Cardiac fibroblast (primary cell): ENCODE measurements at regions not wholly inside any gene's neighbourhood (a gene's known extent, or its start where the extent isn't known, plus 50 kb on each side); places are given as distances from the start of the nearest gene placed in this dataset.
A peak's percentile ranks its signal among the peaks of the same experiment; 100 is the strongest.

Experiments
- DNase-seq, 2 donors: peaks; one replicate each; pipeline versions ENCODE4 v3.0.0 to v3.0.0-alpha.2; 2010; ENCODE audit warnings: low read depth in 2 of 2
- H3K4me3 ChIP-seq, 2 donors: replicated peaks in 1 of 2; 1 replicate in 1 of 2; 2 replicates in 1 of 2; pipeline ENCODE4 v1.5.1; 2011; ENCODE audit warnings: low read depth in 2 of 2, low read length in 2 of 2, mild to moderate bottlenecking in 2 of 2, moderate library complexity in 1 of 2
- TF ChIP-seq, protein P1 (sequence below): IDR thresholded peaks from one replicate; pipeline ENCODE4 v1.5.1; 2011; ENCODE audit warnings: low read depth, mild to moderate bottlenecking, low read length, inconsistent platforms

DNA sequence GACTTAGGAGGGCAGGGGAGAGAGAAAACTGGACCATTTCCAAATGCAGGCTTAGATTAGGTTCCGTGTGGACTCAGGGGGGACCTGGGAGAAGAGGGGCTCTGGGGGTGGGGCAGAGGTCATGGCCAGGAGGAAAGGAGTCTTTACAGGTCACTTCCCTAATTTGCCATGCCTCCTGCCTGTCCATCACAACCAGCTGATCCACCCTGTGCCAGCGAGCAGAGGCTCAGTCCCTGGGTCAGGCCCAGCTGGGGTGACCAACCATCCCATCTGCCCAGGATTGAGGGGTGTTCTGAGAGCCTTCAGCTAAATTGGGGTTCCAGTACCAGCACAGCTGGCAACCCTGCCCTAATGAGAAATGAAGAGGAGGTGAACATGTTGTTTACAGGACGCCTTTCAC, 84.6 kb upstream of the CACUL1 start:
- no peak overlapping the region for H3K4me3 ChIP-seq
- TF ChIP-seq, protein P1, sequence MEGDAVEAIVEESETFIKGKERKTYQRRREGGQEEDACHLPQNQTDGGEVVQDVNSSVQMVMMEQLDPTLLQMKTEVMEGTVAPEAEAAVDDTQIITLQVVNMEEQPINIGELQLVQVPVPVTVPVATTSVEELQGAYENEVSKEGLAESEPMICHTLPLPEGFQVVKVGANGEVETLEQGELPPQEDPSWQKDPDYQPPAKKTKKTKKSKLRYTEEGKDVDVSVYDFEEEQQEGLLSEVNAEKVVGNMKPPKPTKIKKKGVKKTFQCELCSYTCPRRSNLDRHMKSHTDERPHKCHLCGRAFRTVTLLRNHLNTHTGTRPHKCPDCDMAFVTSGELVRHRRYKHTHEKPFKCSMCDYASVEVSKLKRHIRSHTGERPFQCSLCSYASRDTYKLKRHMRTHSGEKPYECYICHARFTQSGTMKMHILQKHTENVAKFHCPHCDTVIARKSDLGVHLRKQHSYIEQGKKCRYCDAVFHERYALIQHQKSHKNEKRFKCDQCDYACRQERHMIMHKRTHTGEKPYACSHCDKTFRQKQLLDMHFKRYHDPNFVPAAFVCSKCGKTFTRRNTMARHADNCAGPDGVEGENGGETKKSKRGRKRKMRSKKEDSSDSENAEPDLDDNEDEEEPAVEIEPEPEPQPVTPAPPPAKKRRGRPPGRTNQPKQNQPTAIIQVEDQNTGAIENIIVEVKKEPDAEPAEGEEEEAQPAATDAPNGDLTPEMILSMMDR, result no peak
- no peak for DNase-seq

DNA sequence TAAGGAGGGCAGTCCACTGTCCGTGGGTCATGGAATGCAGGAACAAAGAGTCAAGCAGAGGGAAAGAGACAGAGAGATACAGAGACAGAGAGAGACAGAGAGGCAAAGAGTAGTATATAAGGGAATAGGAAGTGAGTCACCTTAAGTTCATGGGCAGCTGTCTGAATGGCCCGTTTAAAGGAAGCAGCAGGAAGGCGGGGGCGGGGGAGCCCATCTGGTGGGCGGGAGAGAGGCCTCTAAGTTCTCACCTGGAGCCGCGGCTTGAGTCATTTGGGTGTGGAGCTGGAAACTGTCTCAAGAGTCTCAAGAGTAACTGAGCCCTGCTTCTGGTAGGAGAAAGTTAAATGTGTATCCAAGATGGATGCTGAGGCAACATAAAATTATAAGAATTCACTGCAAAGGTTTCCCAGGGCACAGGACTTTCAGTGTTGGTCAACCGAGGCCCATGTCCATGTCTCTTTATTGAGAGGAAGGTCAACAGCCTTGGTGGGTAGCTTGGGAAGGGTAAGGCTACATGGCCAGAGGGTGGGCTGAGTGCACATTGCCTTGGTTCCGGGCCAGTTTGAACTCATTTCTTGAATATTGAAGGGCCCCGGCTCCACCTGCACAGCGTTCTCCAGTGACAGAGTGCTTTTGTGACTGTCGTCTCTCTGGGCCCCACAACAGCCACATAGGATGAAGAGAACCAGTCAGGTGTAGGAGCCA, 85.5 kb upstream of the CACUL1 start:
- no peak overlapping the region for H3K4me3 ChIP-seq
- peak; percentile 8 to 73 for DNase-seq
- TF ChIP-seq, protein P1, result no peak

DNA sequence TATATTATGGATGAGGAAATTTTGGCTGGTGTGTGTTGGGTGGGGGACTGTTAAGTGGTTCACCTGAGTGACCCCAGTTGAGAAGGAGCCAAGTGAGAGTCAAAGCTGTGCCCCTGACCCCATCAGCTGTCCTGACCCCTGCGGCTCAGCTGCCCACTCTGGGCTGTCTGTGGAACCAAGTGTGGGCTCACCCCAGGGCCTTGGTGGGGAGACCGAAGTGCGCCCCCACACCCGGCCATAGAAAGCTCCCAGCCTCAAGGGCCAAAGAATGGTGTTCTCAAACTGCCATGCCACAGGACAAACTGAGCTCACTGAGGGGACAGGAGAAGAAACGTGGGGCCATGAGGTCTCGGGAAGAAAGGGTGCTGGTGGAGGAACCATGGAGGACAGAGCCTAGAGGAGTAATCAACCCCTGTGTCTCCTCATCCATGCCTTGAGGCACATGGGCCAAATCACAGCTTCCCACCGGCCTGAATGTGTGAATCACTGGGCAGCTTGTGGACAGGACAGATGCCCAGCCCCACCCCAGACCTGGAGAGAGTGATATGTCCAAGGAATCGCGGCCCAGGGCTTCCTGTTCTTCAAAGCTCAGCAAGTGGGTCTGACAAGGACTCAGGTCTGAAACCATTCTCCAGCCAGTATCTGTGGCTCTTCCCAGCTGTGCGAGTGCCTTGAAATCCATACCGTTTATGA, 86.2 kb upstream of the CACUL1 start:
- DNase-seq, result no peak
- TF ChIP-seq, protein P1, result no peak
- H3K4me3 ChIP-seq, result no peak overlapping the region

DNA sequence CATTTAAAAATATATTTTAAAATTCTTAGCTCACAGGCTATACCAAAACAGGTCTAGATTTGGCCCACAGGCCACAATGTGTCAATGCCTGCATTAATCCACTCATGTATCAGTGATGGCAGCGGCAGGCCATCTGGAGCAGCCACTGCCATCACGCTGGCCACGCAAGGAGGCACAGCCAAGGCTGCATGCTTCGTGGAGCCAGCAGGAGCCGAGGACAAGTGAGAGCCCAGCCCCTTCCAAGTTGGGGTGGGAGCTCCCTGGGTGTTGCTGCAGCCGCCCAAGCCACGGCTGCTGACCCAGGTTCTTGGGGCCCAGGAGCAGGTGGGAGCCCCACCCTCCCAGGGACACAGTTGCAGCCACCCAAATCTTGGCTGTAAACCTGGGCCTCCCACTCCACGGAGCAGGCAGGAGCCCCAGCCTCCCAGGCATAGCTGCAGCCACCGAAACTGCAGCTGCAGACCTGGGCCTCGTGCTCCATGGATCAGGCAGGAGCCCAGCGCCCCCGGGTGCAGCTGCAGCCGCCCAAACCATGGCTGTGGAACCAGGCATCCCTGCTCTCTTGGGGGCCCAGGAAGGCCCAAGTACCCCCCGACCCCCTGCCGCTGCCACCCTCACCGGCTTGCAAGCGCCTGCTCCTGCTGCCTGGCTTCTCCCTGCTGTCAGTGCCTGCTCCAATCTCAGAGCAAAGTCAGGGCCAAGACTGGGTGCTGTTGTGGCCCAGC, 87.3 kb upstream of the CACUL1 start:
- no peak for DNase-seq
- H3K4me3 ChIP-seq, result no peak overlapping the region
- TF ChIP-seq, protein P1, result no peak

DNA sequence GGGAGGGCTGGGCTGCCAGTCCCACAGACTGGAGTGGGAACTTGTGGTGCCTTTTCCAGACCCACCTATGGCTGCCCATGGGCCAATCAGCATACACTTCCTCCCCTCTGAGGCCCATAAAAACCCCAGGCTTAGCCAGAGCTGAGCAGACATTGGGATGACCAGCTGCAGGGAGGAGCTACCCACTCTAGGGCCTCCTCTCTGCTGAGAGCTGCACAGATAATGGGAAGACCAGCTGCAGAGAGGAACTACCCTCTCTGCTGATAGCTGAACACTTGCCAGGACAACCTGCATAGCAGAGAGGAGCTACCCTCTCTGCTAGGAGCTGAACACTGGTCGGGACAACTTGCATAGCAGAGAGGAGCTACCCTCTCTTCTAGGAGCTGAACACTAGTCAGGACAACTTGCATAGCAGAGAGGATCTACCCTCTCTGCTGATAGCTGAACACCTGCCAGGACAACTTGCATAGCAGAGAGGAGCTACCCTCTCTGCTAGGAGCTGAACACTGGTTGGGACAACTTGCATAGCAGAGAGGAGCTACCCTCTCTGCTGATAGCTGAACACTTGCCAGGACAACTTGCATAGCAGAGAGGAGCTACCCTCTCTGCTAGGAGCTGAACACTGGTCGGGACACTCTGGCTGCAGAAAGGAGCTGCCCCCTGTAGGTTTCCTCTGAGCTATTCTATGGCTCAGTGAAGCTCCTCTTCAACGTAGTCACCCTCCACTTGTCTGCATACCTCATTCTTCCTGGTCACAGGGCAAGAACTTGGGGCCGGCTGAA, 88.3 kb upstream of the CACUL1 start:
- no peak for DNase-seq
- no peak overlapping the region for H3K4me3 ChIP-seq
- TF ChIP-seq, protein P1, result no peak

DNA sequence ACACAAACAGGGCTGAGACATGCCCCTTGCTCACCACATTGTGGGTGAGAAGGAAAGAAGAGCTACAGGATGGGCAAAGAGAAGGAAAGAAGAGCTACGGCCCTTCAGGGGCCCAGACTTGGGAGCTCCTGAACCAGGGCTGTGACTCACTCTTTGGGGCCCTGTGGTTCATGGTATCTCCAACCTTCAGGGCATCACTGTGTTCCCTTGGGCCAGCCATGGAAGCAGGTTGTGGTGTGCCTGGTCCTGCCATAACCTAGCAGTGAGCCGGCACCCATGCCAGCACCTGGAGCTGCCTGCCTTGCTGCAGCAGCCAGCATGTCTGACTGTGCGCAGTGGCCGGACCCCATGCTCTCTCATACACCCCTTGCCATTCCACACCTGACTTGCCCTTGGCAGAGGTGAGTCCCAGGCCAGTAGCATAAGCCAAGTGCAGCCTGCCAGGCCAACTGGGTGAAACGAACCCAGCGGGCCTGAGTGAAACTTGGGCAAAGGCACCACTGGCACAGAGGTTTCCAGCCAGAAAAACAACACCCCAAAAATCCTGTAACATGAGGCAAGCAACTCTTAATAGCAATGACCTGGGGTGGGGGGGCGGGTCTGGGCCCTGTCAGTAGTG, 89.0 kb upstream of the CACUL1 start:
- TF ChIP-seq, protein P1, result no peak
- DNase-seq, result no peak
- no peak overlapping the region for H3K4me3 ChIP-seq
